ENCODE measurements at regions not wholly inside any gene's neighbourhood (a gene's known extent, or its start where the extent isn't known, plus 50 kb on each side); places are given as distances from the start of the nearest gene placed in this dataset.
"Not testable (repeated sequence)": the region's sequence is repeated elsewhere in the genome, so short reads cannot be mapped to it uniquely, and the experiment has no call there.

- no peak for DNase-seq (ENCODE audit: low read depth)
Measured at GRCh38 chr12:47481041-47481440, 224.8 kb downstream of the RPAP3 start.

- no peak for DNase-seq (ENCODE audit: low read depth)
Measured at GRCh38 chr12:47478426-47478825, 227.4 kb downstream of the RPAP3 start.

- DNase-seq (ENCODE audit: low read depth), result no peak
Measured at GRCh38 chr12:47473091-47473490, 232.7 kb downstream of the RPAP3 start.

GRCh38 chr12:47470349-47470748 is 235.5 kb downstream of the RPAP3 start:
- not testable (repeated sequence) for DNase-seq (ENCODE audit: low read depth)

GRCh38 chr12:47463918-47464317 is 241.9 kb downstream of the RPAP3 start:
- not testable (repeated sequence) for DNase-seq (ENCODE audit: low read depth)

GRCh38 chr12:47458279-47458678 is 247.6 kb downstream of the RPAP3 start:
- no peak for DNase-seq (ENCODE audit: low read depth)

GRCh38 chr12:47449797-47450196 is 256.0 kb downstream of the RPAP3 start:
- no peak for DNase-seq (ENCODE audit: low read depth)

GRCh38 chr12:47442310-47442709 is 263.5 kb downstream of the RPAP3 start:
- no peak for DNase-seq (ENCODE audit: low read depth)

GRCh38 chr12:47441490-47441889 is 264.3 kb downstream of the RPAP3 start:
- no peak for DNase-seq (ENCODE audit: low read depth)

- no peak for DNase-seq (ENCODE audit: low read depth)
Measured at GRCh38 chr12:47438175-47438574, 267.7 kb downstream of the RPAP3 start.

- DNase-seq (ENCODE audit: low read depth), result no peak
Measured at GRCh38 chr12:47437570-47437969, 268.3 kb downstream of the RPAP3 start.

GRCh38 chr12:47433876-47434275 is 272.0 kb downstream of the RPAP3 start:
- DNase-seq (ENCODE audit: low read depth), result peak; percentile 43

GRCh38 chr12:47426678-47427309 is 279.0 kb downstream of the RPAP3 start:
- DNase-seq (ENCODE audit: low read depth), result not testable (repeated sequence)

GRCh38 chr12:47422611-47423010 is 283.2 kb downstream of the RPAP3 start:
- peak; percentile 39 for DNase-seq (ENCODE audit: low read depth)

GRCh38 chr12:47419497-47419896 is 286.3 kb downstream of the RPAP3 start:
- DNase-seq (ENCODE audit: low read depth), result no peak

- no peak for DNase-seq (ENCODE audit: low read depth)
Measured at GRCh38 chr12:47417955-47418354, 287.9 kb downstream of the RPAP3 start.

GRCh38 chr12:47417121-47417520 is 288.7 kb downstream of the RPAP3 start:
- DNase-seq (ENCODE audit: low read depth), result no peak

GRCh38 chr12:47415054-47415453 is 290.8 kb downstream of the RPAP3 start:
- DNase-seq (ENCODE audit: low read depth), result no peak

GRCh38 chr12:47414511-47414910 is 291.3 kb downstream of the RPAP3 start:
- no peak for DNase-seq (ENCODE audit: low read depth)

- DNase-seq (ENCODE audit: low read depth), result no peak
Measured at GRCh38 chr12:47413806-47414205, 292.0 kb downstream of the RPAP3 start.

GRCh38 chr12:47412601-47413236 is 293.1 kb downstream of the RPAP3 start:
- no peak for DNase-seq (ENCODE audit: low read depth)

- no peak for DNase-seq (ENCODE audit: low read depth)
Measured at GRCh38 chr12:47411966-47412365, 293.9 kb downstream of the RPAP3 start.

- DNase-seq (ENCODE audit: low read depth), result no peak
Measured at GRCh38 chr12:47410862-47411261, 295.0 kb downstream of the RPAP3 start.

GRCh38 chr12:47410383-47410782 is 295.4 kb downstream of the RPAP3 start:
- no peak for DNase-seq (ENCODE audit: low read depth)
